Liver (tissue), 8 donors: ENCODE measurements at regions not wholly inside any gene's neighbourhood (a gene's known extent, or its start where the extent isn't known, plus 50 kb on each side); places are given as distances from the start of the nearest gene placed in this dataset.

Experiments
- DNase-seq: peaks from one replicate; pipeline ENCODE4 v3.0.0-alpha.2; 2017; ENCODE audit warnings: low spot score
- H3K27ac ChIP-seq, 2 donors: one replicate each; pipeline ENCODE4 v1.7.0; 2013; ENCODE audit warnings: inconsistent platforms in 2 of 2, low read length in 2 of 2, control low read depth in 1 of 2, low read depth in 1 of 2, mild to moderate bottlenecking in 1 of 2
- H3K27me3 ChIP-seq, 4 donors: one replicate each; pipeline versions ENCODE4 v1.6.1 to v1.7.0; 2013; ENCODE audit warnings: low read length in 3 of 4, inconsistent platforms in 1 of 4, mild to moderate bottlenecking in 1 of 4, moderate library complexity in 1 of 4; ENCODE audit not compliant: control insufficient read depth in 4 of 4, insufficient read depth in 4 of 4
- H3K36me3 ChIP-seq, 4 donors: one replicate each; pipeline versions ENCODE4 v1.6.1 to v1.7.0; 2013; ENCODE audit warnings: low read length in 3 of 4, mild to moderate bottlenecking in 3 of 4, low read depth in 1 of 4, moderate library complexity in 1 of 4; ENCODE audit not compliant: control insufficient read depth in 4 of 4, insufficient read depth in 3 of 4
- H3K4me1 ChIP-seq, 4 donors: one replicate each; pipeline versions ENCODE4 v1.6.1 to v1.7.0; 2013; ENCODE audit warnings: low read length in 3 of 4, mild to moderate bottlenecking in 3 of 4, moderate library complexity in 1 of 4; ENCODE audit not compliant: control insufficient read depth in 4 of 4, insufficient read depth in 4 of 4
- H3K4me3 ChIP-seq, 3 donors: one replicate each; pipeline versions ENCODE4 v1.6.1 to v1.7.0; 2013; ENCODE audit warnings: low read length in 3 of 3, control low read depth in 1 of 3, low read depth in 1 of 3, mild to moderate bottlenecking in 1 of 3
- H3K9ac ChIP-seq, 2 donors: one replicate each; pipeline ENCODE4 v1.7.0; 2013; ENCODE audit warnings: low read length in 2 of 2, mild to moderate bottlenecking in 2 of 2, moderate library complexity in 2 of 2, control low read depth in 1 of 2, low read depth in 1 of 2
- H3K9me3 ChIP-seq, 4 donors: one replicate each; pipeline versions ENCODE4 v1.6.1 to v1.7.0; 2013; ENCODE audit warnings: low read length in 3 of 4; ENCODE audit not compliant: control insufficient read depth in 4 of 4
- ATF3 ChIP-seq: IDR thresholded peaks from 2 replicates; pipeline ENCODE4 v1.6.1; 2016; ENCODE audit warnings: antibody characterized with exemption
- CTCF ChIP-seq: fragments of 150-350 bp; IDR thresholded peaks from 2 replicates; pipeline ENCODE4 v1.5.1; 2017; ENCODE audit warnings: improper control_type of control experiment, low read depth, low read length; ENCODE audit not compliant: missing input control
- EGR1 ChIP-seq, 2 donors: IDR thresholded peaks; 2 replicates each; pipeline ENCODE4 v1.6.1; 2016 to 2018; ENCODE audit warnings: antibody characterized with exemption in 2 of 2, low read depth in 2 of 2
- FOXA1 ChIP-seq: IDR thresholded peaks from 2 replicates; pipeline ENCODE4 v1.6.1; 2016; ENCODE audit warnings: antibody characterized with exemption
- FOXA2 ChIP-seq: IDR thresholded peaks from 2 replicates; pipeline ENCODE4 v1.6.1; 2016; ENCODE audit warnings: antibody characterized with exemption
- GABPA ChIP-seq, 2 donors: IDR thresholded peaks in 1 of 2; conservative IDR thresholded peaks in 1 of 2; 2 replicates each; pipeline ENCODE4 v1.6.1; 2016; ENCODE audit warnings: antibody characterized with exemption in 2 of 2, mild to moderate bottlenecking in 1 of 2, moderate library complexity in 1 of 2
- HNF4A ChIP-seq, 2 donors: conservative IDR thresholded peaks; 2 replicates each; pipeline ENCODE4 v1.6.1; 2016; ENCODE audit warnings: antibody characterized with exemption in 2 of 2, mild to moderate bottlenecking in 2 of 2
- HNF4G ChIP-seq: IDR thresholded peaks from 2 replicates; pipeline ENCODE4 v1.6.1; 2016; ENCODE audit warnings: antibody characterized with exemption
- JUND ChIP-seq, 2 donors: IDR thresholded peaks; 2 replicates each; pipeline ENCODE4 v1.6.1; 2016; ENCODE audit warnings: antibody characterized with exemption in 2 of 2
- MAX ChIP-seq: IDR thresholded peaks from 2 replicates; pipeline ENCODE4 v1.6.1; 2016; ENCODE audit warnings: antibody characterized with exemption
- NR2F2 ChIP-seq: IDR thresholded peaks from 2 replicates; pipeline ENCODE4 v1.6.1; 2016; ENCODE audit warnings: antibody characterized with exemption
- RAD21 ChIP-seq, 2 donors: IDR thresholded peaks; 2 replicates each; pipeline ENCODE4 v1.6.1; 2016; ENCODE audit warnings: antibody characterized with exemption in 2 of 2, mild to moderate bottlenecking in 2 of 2
- REST ChIP-seq: IDR thresholded peaks from 2 replicates; pipeline ENCODE4 v1.6.1; 2016; ENCODE audit warnings: antibody characterized with exemption, mild to moderate bottlenecking
- SP1 ChIP-seq: IDR thresholded peaks from 2 replicates; pipeline ENCODE4 v1.6.1; 2018; ENCODE audit warnings: antibody characterized with exemption, mild to moderate bottlenecking
- TAF1 ChIP-seq: conservative IDR thresholded peaks from 2 replicates; pipeline ENCODE4 v1.6.1; 2016; ENCODE audit warnings: antibody characterized with exemption, mild to moderate bottlenecking
- YY1 ChIP-seq: IDR thresholded peaks from 2 replicates; pipeline ENCODE4 v1.6.1; 2016; ENCODE audit warnings: antibody characterized with exemption, mild to moderate bottlenecking
- ZBTB33 ChIP-seq: IDR thresholded peaks from 2 replicates; pipeline ENCODE4 v1.6.1; 2016; ENCODE audit warnings: antibody characterized with exemption
- WGBS: extraction: QIAGEN DNeasy Blood & Tissue Kit; methylation state at CpG from one replicate; pipeline ENCODE4 v1.1.7; 2013; 5-methylcytosine and 5-hydroxymethylcytosine counted together
- donor health status: healthy.
- donor health status: healthy.
- donor health status: healthy.
- donor health status: healthy.
- donor health status: healthy.

- 64% methylated on average over 5 of the region's 5 CpGs for WGBS
- no peak overlapping the region for H3K27ac ChIP-seq
- no peaks in the 10 kb centered on the region for H3K9me3 ChIP-seq
- H3K4me3 ChIP-seq: no peak overlapping the region
- TF ChIP-seq RAD21 (IDR thresholded peaks at IDR 0.05) (no peak), FOXA1 (no peak), EGR1 (IDR thresholded peaks at IDR 0.05; ENCODE audit: low read depth in 2 of 2) (no peak), JUND (IDR thresholded peaks at IDR 0.05) (no peak), HNF4A (conservative IDR thresholded peaks at IDR 0.05) (no peak), HNF4G (no peak), MAX (no peak), FOXA2 (no peak), TAF1 (no peak), ATF3 (no peak), NR2F2 (no peak), YY1 (no peak), CTCF (no peak), SP1 (no peak), ZBTB33 (no peak), GABPA (IDR thresholded peaks at IDR 0.05 in 1 of 2, conservative IDR thresholded peaks at IDR 0.05 in 1 of 2) (no peak), REST (no peak)
- no peaks in the 10 kb centered on the region for H3K36me3 ChIP-seq
- no peaks in the 10 kb centered on the region for H3K4me1 ChIP-seq
- H3K9ac ChIP-seq: no peak overlapping the region
- no peaks in the 10 kb centered on the region for H3K27me3 ChIP-seq
- DNase-seq: no peak
Measured at GRCh38 chr2:106944215-106944614, 58.2 kb upstream of the ST6GAL2 start.

- peaks cover 0 to 5% (median 0%) of the 10 kb centered on the region in 4 donors for H3K27me3 ChIP-seq
Measured at GRCh38 chr2:106948540-106948939, 62.6 kb upstream of the ST6GAL2 start.

More at GRCh38 chr2:106948540-106948939, 62.6 kb upstream of the ST6GAL2 start:
- Histone ChIP-seq H3K4me1 (no peaks in the 10 kb centered on the region), H3K4me3 (no peak overlapping the region), H3K9ac (no peak overlapping the region), H3K27ac (no peak overlapping the region), H3K36me3 (no peaks in the 10 kb centered on the region), H3K9me3 (no peaks in the 10 kb centered on the region)
- DNase-seq: no peak
- TF ChIP-seq REST (no peak), FOXA2 (no peak), ATF3 (no peak), HNF4G (no peak), CTCF (no peak), SP1 (no peak), NR2F2 (no peak), EGR1 (IDR thresholded peaks at IDR 0.05; ENCODE audit: low read depth in 2 of 2) (no peak), RAD21 (IDR thresholded peaks at IDR 0.05) (no peak), MAX (no peak)
